Omental fat pad (tissue), 3 donors: ENCODE measurements at regions not wholly inside any gene's neighbourhood (a gene's known extent, or its start where the extent isn't known, plus 50 kb on each side); places are given as distances from the start of the nearest gene placed in this dataset.

Experiments used
- ATAC-seq: fragments of 150-250 bp; one replicate; pipeline ENCODE4 v1.9.1; 2016; ENCODE audit warnings: mild to moderate bottlenecking, moderate library complexity; ENCODE audit not compliant: low FRiP score
- DNase-seq: peaks from one replicate; pipeline ENCODE4 v3.0.0-alpha.2; 2019; ENCODE audit warnings: low spot score
- TF ChIP-seq, protein P1 (sequence below), 3 donors: fragments of 450-650 bp; IDR thresholded peaks; one replicate each; pipeline ENCODE4 v1.5.1; 2016 to 2017; ENCODE audit warnings: antibody characterized with exemption in 3 of 3, mild to moderate bottlenecking in 3 of 3, moderate library complexity in 2 of 3

DNA sequence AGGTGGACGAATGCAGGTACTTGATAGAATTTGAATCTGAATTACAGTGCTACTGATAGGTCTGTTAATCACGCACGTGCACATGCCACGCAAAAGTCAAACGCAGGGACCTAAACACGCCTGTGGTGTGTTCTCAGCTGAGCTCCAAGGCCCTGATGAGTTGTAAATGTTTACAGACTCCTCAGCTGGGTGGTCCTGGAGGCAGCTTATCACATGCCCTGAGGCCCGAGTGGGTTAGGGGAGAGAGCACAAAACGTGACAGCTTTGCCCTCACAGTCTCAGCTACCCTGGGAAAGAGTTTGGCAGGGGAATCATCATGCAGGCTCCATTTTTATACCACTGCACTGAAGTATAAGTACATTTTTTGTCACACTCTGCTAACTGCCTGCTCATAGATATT lies 68.3 kb upstream of the FAM110C start:
- TF ChIP-seq, protein P1, sequence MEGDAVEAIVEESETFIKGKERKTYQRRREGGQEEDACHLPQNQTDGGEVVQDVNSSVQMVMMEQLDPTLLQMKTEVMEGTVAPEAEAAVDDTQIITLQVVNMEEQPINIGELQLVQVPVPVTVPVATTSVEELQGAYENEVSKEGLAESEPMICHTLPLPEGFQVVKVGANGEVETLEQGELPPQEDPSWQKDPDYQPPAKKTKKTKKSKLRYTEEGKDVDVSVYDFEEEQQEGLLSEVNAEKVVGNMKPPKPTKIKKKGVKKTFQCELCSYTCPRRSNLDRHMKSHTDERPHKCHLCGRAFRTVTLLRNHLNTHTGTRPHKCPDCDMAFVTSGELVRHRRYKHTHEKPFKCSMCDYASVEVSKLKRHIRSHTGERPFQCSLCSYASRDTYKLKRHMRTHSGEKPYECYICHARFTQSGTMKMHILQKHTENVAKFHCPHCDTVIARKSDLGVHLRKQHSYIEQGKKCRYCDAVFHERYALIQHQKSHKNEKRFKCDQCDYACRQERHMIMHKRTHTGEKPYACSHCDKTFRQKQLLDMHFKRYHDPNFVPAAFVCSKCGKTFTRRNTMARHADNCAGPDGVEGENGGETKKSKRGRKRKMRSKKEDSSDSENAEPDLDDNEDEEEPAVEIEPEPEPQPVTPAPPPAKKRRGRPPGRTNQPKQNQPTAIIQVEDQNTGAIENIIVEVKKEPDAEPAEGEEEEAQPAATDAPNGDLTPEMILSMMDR (IDR thresholded peaks at IDR 0.05): no peak
- ATAC-seq: no peak
- no peak for DNase-seq

DNA sequence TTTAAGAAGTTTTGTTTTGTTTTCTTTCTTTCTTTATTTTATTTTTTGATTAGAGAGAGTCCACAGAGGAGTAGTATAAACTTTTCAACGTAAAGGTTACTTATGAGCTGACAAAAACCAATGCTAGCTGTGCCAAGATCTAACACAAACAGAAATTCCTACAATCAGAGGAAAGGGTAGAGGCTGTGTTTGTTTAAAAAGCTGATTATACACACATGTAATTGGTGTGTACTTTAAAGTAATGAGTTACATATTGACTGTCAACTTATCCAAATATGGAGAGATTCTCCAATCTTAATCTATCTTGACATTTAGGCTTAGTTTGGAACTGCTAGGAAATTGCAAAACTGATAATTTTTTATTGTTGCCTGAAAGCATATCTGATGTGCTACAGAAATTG lies 63.7 kb upstream of the FAM110C start:
- TF ChIP-seq, protein P1 (IDR thresholded peaks at IDR 0.05): no peak
- ATAC-seq (no peak), DNase-seq (no peak)

DNA sequence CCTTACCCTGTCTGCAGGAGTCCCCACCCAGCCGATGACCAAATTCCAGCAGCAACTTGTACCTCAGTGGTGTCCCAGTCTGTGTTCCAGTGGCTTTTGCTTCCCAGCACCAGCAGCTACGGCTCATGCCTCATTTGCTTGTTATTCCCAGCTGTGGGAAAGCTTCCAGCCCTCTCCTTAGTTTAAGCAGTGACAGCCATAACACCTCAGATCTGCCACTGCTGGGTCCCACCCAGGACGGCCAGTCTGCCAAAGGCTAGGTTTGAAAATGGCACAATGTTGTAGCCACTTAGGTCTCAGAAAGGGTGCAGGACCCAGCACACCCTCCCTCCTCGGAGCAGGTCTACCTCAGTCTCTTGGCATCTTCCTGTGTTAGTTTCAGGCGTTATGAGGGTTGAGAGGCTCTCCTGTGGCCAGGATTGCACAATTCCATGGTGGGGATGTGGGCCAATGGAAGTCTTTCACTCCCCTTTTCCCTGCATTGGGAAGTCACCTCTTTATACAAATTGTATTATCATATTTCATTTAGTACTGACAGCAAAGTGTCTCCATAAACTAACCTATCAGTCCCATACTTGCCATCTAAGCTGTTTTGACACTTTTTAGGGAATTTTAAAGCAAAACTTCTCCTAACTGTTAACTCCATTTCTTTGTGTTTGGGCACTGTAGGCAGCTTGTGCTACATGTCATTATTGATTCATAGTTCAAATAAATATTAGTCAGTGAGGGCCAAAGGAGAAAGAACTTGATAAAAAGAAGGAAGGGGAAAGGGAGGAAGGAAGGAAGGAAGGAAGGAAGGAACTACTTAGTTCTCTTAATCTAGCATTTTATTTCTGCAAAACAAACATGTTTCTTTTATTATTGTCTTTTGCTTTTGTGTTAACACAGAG lies 62.9 kb upstream of the FAM110C start:
- DNase-seq (no peak), ATAC-seq (peak; percentile 59)
- TF ChIP-seq, protein P1 (IDR thresholded peaks at IDR 0.05): no peak

DNA sequence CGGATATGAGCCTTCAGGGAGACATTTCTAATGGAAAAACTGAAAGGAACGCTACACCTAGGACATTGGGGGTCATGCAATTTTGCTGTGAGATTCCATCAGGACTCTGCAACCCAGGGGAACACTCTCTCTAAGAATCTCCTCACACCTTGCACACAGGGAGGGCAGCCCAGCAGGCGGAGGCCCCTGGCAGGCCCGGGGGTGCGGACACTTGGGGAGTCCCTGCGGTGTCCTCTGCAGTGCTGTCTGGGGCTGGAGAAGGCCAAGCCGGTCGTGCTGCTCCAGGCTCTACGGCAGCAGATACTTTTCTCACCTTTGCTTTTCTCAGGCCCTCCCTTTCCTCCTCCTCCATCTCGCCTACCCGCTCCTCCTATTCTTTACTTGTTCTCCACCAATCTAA lies 54.7 kb upstream of the FAM110C start:
- no peak for ATAC-seq

More for the DNA sequence above, 54.7 kb upstream of the FAM110C start:
- no peak for DNase-seq
- TF ChIP-seq, protein P1 (IDR thresholded peaks at IDR 0.05): no peak
